ENCODE measurements at regions not wholly inside any gene's neighbourhood (a gene's known extent, or its start where the extent isn't known, plus 50 kb on each side); places are given as distances from the start of the nearest gene placed in this dataset.

GRCh38 chr7:18140943-18141342 lies 113.3 kb upstream of the PRPS1L1 start:
- no peak for TF ChIP-seq CTCF (IDR thresholded peaks at IDR 0.05)
- no peak for TF ChIP-seq POLR2A (IDR thresholded peaks at IDR 0.05)
